Activated CD4-positive, alpha-beta T cell treated with anti-CD3 and anti-CD28 coated beads, Interleukin-2, amount 50 U/mL, for 48 hours (primary cell): ENCODE measurements at regions not wholly inside any gene's neighbourhood (a gene's known extent, or its start where the extent isn't known, plus 50 kb on each side); places are given as distances from the start of the nearest gene placed in this dataset.

ENCODE experiments used
- DNase-seq, 2 experiments: peaks; one replicate each; pipeline ENCODE4 v3.0.0-alpha.2; 2020

- peak; percentile 39 to 61 for DNase-seq
These were observed 51.1 kb upstream of the SLC66A3 start for GRCh38 chr2:11103984-11104793.

DNA sequence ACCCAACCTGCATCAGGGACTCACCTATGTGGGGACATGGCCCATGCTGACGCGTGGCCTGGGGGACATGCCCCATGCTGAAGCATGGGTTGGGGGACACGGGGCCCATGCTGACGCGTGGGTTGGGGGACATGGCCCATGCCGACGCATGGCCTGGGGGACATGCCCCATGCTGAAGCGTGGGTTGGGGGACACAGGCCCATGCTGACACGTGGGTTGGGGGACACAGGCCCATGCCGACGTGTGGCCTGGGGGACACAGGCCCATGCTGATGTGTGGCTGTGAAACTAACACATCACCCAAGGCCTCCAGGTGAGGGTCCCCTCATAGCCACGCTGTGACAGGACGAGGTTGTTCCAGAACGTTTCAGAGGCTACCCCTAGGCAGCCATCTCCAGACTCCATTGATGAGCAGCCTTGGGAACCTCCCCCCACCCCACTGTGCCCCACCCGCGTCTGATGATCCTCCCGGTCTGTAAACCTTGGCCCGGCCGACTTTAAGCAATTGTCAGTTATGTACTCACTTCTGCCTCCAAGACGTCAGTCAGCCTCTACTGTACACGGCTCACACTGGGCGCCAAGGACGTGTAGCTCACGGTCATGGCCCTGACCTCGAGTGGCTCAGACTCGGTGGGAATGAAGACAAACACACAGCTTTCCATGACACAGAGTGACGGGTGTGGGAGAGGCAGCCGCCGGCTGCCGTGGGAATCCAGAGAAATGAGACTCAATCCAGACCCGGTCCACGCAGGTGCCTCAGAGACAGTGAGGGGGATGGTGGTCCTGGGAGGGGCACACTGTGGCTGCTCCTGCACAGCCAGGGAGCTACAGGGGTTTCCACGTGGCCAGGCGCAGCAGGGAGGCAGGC, 50.2 kb upstream of the SLC66A3 start:
- no peak for DNase-seq
